AG08396 (cell line): ENCODE measurements at regions not wholly inside any gene's neighbourhood (a gene's known extent, or its start where the extent isn't known, plus 50 kb on each side); places are given as distances from the start of the nearest gene placed in this dataset.

ENCODE experiments used
- DNase-seq: peaks from one replicate; pipeline ENCODE4 v3.0.0; 2012; ENCODE audit warnings: low spot score, mixed read lengths

- DNase-seq: no peak
Measured at GRCh38 chr21:24894324-24894723, 713.0 kb downstream of the MRPL39 start.

- DNase-seq: no peak
Measured at GRCh38 chr21:24890021-24890420, 717.3 kb downstream of the MRPL39 start.

- DNase-seq: no peak
Measured at GRCh38 chr21:24881506-24881905, 725.8 kb downstream of the MRPL39 start.

GRCh38 chr21:24870633-24871032 is 736.6 kb downstream of the MRPL39 start:
- no peak for DNase-seq

GRCh38 chr21:24869862-24870261 is 737.4 kb downstream of the MRPL39 start:
- no peak for DNase-seq

GRCh38 chr21:24868117-24868516 is 739.2 kb downstream of the MRPL39 start:
- DNase-seq: no peak

GRCh38 chr21:24861471-24861870 is 745.8 kb downstream of the MRPL39 start:
- no peak for DNase-seq

- DNase-seq: no peak
Measured at GRCh38 chr21:24856326-24856725, 751.0 kb downstream of the MRPL39 start.

- DNase-seq: no peak
Measured at GRCh38 chr21:24852610-24853195, 754.6 kb downstream of the MRPL39 start.

GRCh38 chr21:24850121-24850520 is 757.2 kb downstream of the MRPL39 start:
- DNase-seq: no peak

GRCh38 chr21:24844671-24845070 is 762.6 kb downstream of the MRPL39 start:
- DNase-seq: no peak

- DNase-seq: no peak
Measured at GRCh38 chr21:24840287-24840686, 767.0 kb downstream of the MRPL39 start.

GRCh38 chr21:24832961-24833360 is 774.3 kb downstream of the MRPL39 start:
- DNase-seq: no peak

GRCh38 chr21:24829397-24829796 is 777.9 kb downstream of the MRPL39 start:
- no peak for DNase-seq

- no peak for DNase-seq
Measured at GRCh38 chr21:24826822-24827221, 780.5 kb downstream of the MRPL39 start.

- no peak for DNase-seq
Measured at GRCh38 chr21:24825348-24825747, 781.9 kb downstream of the MRPL39 start.

- no peak for DNase-seq
Measured at GRCh38 chr21:24824209-24824608, 783.1 kb downstream of the MRPL39 start.

GRCh38 chr21:24823247-24823646 is 784.0 kb downstream of the MRPL39 start:
- no peak for DNase-seq

GRCh38 chr21:24785033-24785432 is 822.2 kb downstream of the MRPL39 start:
- DNase-seq: no peak

GRCh38 chr21:24781146-24781545 is 826.1 kb downstream of the MRPL39 start:
- DNase-seq: no peak

- no peak for DNase-seq
Measured at GRCh38 chr21:24759348-24760075, 847.8 kb downstream of the MRPL39 start.

GRCh38 chr21:24738063-24738462 is 869.2 kb downstream of the MRPL39 start:
- DNase-seq: no peak

GRCh38 chr21:24737296-24737850 is 869.9 kb downstream of the MRPL39 start:
- no peak for DNase-seq

GRCh38 chr21:24730661-24731060 is 876.6 kb downstream of the MRPL39 start:
- DNase-seq: no peak
